ENCODE measurements at regions not wholly inside any gene's neighbourhood (a gene's known extent, or its start where the extent isn't known, plus 50 kb on each side); places are given as distances from the start of the nearest gene placed in this dataset.

GRCh38 chr1:233513431-233513830 is 100.5 kb upstream of the KCNK1 start:
- DNase-seq, result no peak
- intact Hi-C loops (cut with DNase I), result no loop called here
- Histone ChIP-seq H3K9me3 (no peaks in the 10 kb centered on the region), H3K27me3 (no peaks in the 10 kb centered on the region), H3K36me3 (no peaks in the 10 kb centered on the region), H3K4me3 (no peak overlapping the region), H3K27ac (no peak overlapping the region), H3K4me1 (ENCODE audit: insufficient read depth) (no peaks in the 10 kb centered on the region)
- TF ChIP-seq EP300 (IDR thresholded peaks at IDR 0.05) (no peak), CTCF (IDR thresholded peaks at IDR 0.05) (no peak), POLR2A (IDR thresholded peaks at IDR 0.05) (no peak)

- no peak for TF ChIP-seq POLR2A (IDR thresholded peaks at IDR 0.05)
- no peak for TF ChIP-seq EP300 (IDR thresholded peaks at IDR 0.05)
- TF ChIP-seq CTCF (IDR thresholded peaks at IDR 0.05), result no peak
- no peaks in the 10 kb centered on the region for H3K9me3 ChIP-seq
- 88 to 91% (median 91%) methylated on average over 19 to 21 of the region's 21 CpGs for WGBS, 3 donors
- no peaks in the 10 kb centered on the region for H3K4me1 ChIP-seq (ENCODE audit: insufficient read depth)
- no peak overlapping the region for H3K4me3 ChIP-seq
- no peaks in the 10 kb centered on the region for H3K27me3 ChIP-seq
- no peaks in the 10 kb centered on the region for H3K36me3 ChIP-seq
- intact Hi-C loops (cut with DNase I), result no loop called here
- no peak overlapping the region for H3K27ac ChIP-seq
- no peak for DNase-seq
Observed at GRCh38 chr1:233514946-233515391, 98.9 kb upstream of the KCNK1 start.

GRCh38 chr1:233516732-233517131 is 97.2 kb upstream of the KCNK1 start:
- no peaks in the 10 kb centered on the region for H3K27me3 ChIP-seq
- intact Hi-C loops (cut with DNase I), result no loop called here
- DNase-seq, result no peak
- TF ChIP-seq POLR2A (IDR thresholded peaks at IDR 0.05), result no peak
- TF ChIP-seq CTCF (IDR thresholded peaks at IDR 0.05), result no peak
- TF ChIP-seq EP300 (IDR thresholded peaks at IDR 0.05), result no peak
- no peak overlapping the region for H3K27ac ChIP-seq
- no peak overlapping the region for H3K4me3 ChIP-seq
- H3K36me3 ChIP-seq, result no peaks in the 10 kb centered on the region
- no peaks in the 10 kb centered on the region for H3K4me1 ChIP-seq (ENCODE audit: insufficient read depth)
- no peaks in the 10 kb centered on the region for H3K9me3 ChIP-seq
- WGBS, 3 donors, result 77 to 86% (median 77%) methylated on average over 9 of the region's 9 CpGs

GRCh38 chr1:233518344-233518743 is 95.6 kb upstream of the KCNK1 start:
- WGBS, 3 donors, result 57 to 63% (median 58%) methylated on average over 3 of the region's 3 CpGs
- Histone ChIP-seq H3K36me3 (no peaks in the 10 kb centered on the region), H3K27me3 (no peaks in the 10 kb centered on the region), H3K9me3 (no peaks in the 10 kb centered on the region), H3K27ac (no peak overlapping the region), H3K4me3 (no peak overlapping the region), H3K4me1 (ENCODE audit: insufficient read depth) (no peaks in the 10 kb centered on the region)
- intact Hi-C loops (cut with DNase I), result no loop called here
- no peak for DNase-seq
- TF ChIP-seq POLR2A (IDR thresholded peaks at IDR 0.05) (no peak), CTCF (IDR thresholded peaks at IDR 0.05) (no peak), EP300 (IDR thresholded peaks at IDR 0.05) (no peak)
